Activated T-cell treated with anti-CD3 and anti-CD28 coated beads, Interleukin-2, amount 50 U/mL, for 48 hours (primary cell): ENCODE measurements at regions not wholly inside any gene's neighbourhood (a gene's known extent, or its start where the extent isn't known, plus 50 kb on each side); places are given as distances from the start of the nearest gene placed in this dataset.
"Not testable (repeated sequence)": the region's sequence is repeated elsewhere in the genome, so short reads cannot be mapped to it uniquely, and the experiment has no call there.

ENCODE experiments used
- DNase-seq, 2 experiments: peaks; one replicate each; pipeline ENCODE4 v3.0.0-alpha.2; 2020

GRCh38 chr9:41367301-41367700 is 178.2 kb upstream of the ZNG1F start:
- DNase-seq, result not testable (repeated sequence)

DNA sequence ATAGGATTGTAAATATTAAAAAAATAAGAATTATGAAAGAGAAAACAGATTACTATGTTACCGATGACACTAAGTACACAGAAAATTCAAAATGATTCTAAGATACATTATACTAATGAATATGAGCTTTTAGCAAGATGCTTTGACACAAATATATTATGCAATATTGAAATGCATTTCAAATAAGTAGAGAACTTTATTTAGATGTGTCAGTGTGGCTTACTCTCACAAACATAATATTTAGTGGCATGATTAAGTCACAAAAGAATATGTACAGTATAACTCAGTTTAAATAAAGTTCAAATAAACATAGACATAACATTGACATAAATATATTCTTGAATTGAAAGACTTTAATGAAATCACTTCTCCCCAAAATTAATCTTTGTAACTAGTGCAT is 172.7 kb upstream of the ZNG1F start:
- not testable (repeated sequence) for DNase-seq

DNA sequence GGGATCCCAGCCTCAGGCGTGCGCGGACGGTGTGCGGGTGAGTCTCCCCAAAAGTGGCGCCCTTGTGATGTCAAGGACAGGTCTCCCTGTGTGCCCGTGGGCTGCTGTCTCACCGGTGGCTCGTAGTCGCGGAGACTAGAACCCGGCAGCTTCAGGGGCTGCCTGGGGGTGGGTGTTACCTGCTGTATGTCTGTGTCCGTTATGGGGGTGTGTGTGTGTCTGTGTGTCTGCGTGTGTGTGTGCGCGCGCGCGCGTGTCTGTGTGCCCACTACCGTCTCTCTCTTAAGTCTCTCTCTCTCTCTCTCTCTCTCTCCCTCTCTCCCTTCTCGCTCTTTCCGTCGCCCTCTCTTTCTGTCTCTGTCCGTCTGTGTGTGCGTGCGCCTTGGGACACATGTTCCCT is 170.0 kb upstream of the ZNG1F start:
- DNase-seq, result peak; percentile 52 to 60

DNA sequence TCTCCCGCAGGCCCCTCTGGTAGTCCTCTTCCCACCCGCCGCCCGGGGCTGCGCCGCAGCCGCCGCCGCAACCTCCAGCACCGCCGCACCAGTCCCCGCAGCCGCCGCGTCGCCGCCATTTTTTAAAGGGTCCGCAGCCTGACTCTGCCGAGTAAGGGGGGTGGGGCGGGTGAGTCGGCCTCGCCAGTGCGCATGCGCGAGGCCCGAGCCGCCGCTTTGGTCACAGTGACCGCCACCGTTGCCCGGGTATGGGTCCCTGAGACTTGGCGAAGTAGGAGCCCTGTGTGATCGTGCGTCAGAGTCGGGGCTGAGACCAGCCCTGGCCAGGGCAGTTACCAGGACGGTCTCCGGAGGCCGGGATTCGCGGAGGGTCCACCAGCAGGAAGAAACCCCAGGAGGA is 169.6 kb upstream of the ZNG1F start:
- DNase-seq, result peak; percentile 89 to 92

- DNase-seq, result peak; percentile 41 to 43
Observed at GRCh38 chr9:41357918-41358404, 168.8 kb upstream of the ZNG1F start.

DNA sequence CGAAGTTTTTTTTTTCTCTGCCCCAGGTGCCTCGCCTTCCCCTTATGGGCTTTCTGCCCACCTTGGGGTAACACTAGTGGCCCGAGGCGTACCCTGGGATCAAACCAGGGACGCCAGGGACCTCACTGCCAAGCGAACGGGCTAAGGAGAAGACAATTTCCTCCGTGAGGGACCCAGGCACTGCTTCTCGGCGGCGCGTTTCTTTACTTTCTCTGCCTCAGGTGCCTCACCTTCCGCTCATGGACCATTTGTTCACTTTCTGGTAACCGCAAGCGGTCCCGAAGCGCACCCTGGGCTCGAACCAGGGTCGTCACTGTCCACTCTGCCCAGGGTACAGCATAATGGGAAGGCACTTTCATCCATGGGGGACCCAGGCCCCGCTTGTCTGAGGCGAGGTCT is 168.2 kb upstream of the ZNG1F start:
- DNase-seq, result not testable (repeated sequence)

- peak; percentile 86 to 91 for DNase-seq
Observed at GRCh38 chr9:41356588-41357349, 167.7 kb upstream of the ZNG1F start.

- DNase-seq, result not testable (repeated sequence)
Observed at GRCh38 chr9:41355712-41356450, 166.8 kb upstream of the ZNG1F start.

DNA sequence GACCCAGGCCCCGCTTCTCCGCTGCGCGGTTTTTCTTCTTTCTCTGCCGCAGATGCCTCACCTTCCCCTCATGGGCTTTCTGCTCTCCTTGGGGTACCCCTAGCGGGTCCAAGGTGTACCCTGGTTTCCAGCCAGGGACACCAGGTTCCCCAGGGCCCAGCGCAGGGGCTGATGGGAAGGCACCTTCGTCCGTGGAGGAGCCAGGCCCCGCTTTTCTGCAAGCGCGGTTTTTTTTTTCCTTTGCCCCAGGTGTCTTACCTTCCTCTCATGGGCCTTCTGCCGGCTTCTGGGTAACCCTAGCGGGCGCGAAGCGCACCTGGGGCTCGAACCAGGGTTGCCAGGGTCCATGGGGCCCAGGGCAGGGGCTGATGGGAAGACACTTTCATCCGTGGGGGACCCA is 165.9 kb upstream of the ZNG1F start:
- DNase-seq, result peak; percentile 59 to 67

DNA sequence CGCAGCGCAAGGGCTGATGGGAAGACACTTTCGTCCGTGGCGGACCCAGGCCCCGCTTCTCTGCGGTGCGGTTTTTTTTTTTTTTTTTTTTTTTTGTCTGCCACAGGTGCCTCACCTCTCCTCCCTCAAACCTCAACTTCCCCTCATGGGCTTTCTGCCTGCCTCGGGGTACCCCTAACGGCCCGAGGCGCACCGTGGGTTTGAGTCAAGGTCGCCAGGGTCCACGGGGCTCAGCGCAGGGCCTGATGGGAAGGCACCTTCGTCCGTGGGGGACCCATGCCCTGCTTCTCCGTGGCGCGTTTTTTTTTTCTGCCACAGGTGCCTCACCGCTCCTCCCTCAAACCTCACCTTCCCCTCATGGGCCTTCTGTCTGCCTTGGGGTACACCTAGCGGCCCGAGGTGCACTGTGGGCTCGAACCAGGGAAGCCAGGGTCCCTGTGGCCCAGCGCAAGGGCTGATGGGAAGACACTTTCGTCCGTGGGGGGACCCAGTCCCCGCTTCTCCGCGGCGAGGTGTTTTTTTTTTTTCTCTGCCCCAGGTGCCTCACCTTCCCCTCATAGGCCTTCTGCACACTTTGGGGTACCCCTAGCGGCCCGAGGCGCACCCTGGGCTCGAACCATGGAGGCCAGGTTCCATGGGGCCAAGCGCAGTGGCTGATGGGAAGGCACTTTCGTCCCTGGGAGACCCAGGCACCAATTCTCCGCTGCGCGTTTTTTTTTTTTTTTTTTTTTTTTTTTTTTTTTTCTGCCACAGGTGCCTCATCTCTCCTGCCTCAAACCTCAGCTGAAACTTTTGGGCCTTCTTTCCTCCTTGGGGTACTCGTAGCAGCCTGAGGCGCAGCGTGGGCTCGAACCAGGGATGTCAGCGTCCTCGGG is 165.2 kb upstream of the ZNG1F start:
- peak in 1 of 2 experiments; percentile 24 for DNase-seq

- not testable (repeated sequence) for DNase-seq
Observed at GRCh38 chr9:41353026-41353425, 163.9 kb upstream of the ZNG1F start.

GRCh38 chr9:41352390-41352789 is 163.3 kb upstream of the ZNG1F start:
- not testable (repeated sequence) for DNase-seq

DNA sequence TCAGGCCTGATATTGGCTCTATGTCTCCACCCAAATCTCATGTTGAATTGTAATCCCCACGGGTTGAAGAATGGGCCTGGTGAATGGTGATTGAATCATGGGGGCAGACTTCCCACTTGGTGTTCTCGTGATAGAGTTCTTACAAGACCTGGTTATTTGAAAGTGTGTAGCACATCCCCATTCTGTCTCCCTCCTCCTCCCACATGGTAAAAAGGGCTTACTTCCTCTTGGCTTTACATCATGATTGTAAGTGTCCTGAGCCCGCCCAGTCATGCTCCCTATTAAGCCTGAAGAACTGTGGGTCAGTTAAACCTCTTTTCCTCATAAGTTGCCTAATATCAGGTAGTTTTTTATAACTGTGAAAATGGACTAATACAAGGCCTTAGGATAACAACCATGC is 158.8 kb upstream of the ZNG1F start:
- not testable (repeated sequence) for DNase-seq

- DNase-seq, result not testable (repeated sequence)
Observed at GRCh38 chr9:41332562-41332961, 143.4 kb upstream of the ZNG1F start.

DNA sequence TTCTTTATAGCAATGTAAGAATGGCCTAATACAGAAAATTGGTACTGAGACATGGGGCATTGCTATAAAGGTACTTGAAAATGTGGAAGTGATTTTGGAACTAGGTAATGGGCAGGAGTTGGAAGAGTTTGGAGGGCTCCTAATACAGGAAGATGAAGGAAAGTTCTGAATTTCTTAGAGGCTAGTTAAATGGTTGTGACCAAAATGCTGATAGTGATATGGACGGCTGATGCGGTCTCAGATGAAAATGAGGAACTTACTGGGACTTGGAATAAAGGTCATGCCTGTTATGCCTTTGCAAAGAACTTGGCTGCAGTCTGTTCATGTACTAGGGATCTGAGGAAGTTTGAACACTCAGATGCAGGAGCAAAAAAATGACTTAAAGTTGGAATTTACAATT is 132.2 kb upstream of the ZNG1F start:
- DNase-seq, result not testable (repeated sequence)

DNA sequence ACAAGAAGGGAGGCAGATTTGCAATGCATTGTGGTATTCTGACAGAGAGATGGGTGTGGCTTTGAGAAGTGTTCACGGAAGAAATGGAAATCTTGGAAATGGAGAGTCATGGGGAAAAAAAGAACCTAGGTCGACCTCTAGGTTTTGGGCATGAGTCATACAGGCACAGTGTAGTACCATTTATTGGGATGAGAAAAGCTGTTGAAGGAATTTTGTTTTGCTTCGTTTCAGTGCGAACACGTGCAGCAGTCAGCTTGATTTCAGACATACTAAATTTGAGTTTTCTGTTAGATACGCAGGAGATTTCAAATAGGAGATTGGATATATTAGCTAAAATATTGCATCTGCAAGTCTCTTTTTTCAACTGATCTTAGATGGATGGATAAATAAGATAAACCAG is 119.8 kb upstream of the ZNG1F start:
- DNase-seq, result not testable (repeated sequence)

GRCh38 chr9:41285744-41286143 is 96.6 kb upstream of the ZNG1F start:
- DNase-seq, result not testable (repeated sequence)

DNA sequence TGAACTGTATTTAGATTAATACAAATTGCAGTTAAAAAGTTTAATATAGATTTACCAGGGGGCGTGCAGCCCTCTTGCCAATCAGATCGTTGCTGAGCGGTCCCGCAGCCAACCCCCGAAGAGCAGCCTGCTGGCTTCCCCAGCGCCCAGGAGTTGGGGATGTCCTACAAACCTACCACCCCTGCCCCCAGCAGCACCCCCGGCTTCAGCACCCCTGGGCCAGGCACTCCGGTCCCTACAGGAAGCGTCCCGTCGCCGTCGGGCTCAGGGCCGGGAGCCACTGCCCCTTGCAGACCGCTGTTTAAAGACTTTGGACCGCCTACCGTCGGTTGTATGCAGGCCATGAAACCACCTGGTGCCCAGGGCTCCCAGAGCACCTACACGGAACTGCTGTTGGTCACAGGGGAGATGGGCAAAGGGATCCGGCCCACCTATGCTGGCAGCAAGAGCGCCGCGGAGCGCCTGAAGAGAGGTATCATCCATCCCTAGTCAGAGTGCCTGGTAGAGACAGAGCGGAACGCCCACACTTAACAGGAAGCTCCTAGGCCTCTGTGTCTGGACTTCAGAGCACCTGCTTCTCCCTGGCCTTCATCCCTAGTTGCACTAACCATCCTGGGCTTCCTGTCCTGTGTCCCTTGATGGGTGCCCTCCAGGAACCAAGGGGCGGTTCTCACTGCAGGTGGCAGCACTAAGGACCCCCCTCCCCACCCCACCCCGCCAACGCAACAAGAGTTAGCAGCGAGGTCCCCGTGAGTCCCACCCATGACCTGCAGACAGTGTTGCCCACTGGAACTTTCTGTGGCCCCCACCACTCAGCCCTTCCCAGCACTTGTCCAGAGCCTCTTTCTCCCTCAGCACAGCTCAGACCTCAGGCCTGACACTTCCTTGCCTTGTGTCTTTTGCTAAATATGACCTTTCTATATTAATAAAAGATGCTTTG is 91.5 kb upstream of the ZNG1F start:
- DNase-seq, result not testable (repeated sequence)

GRCh38 chr9:41279437-41279836 is 90.3 kb upstream of the ZNG1F start:
- not testable (repeated sequence) for DNase-seq

- DNase-seq, result not testable (repeated sequence)
Observed at GRCh38 chr9:41279033-41279432, 89.9 kb upstream of the ZNG1F start.

DNA sequence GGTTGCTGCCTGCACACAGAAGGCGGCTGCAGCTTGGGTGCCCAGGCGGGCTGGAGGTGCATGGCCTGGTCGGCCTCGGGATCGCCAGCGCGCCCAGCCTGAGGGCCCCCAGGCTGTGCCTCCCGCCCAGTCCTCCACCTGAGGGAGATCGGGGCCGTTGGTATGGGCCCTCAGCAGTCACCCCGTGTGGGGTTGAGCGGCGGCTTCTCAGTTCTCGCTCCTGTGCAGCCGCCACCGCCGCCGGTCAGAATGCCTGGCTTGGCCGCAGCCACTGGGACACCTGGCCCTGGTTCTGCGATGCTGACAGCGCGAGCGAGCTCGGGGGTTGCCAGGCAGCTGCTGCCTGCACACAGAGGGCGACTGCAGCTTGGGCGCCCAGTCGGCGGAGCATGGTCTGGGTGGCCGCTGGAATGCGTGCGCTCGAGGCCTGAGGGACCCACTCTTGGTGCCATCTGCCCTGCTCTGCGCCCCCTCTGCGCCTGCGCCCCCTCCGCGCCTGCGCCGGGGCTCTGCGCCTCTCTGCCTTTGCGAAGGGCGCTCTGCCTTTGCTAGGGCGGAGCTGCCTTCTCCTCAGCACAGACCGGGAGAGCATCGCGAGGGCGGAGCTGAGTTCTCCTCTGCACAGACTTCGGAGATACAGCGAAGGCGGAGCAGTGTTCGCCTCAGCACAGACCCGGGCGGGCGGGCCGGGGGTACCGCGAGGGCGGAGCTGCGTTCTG is 84.6 kb upstream of the ZNG1F start:
- peak; percentile 84 to 85 for DNase-seq
